Glomerular endothelial cell (primary cell): ENCODE measurements at regions not wholly inside any gene's neighbourhood (a gene's known extent, or its start where the extent isn't known, plus 50 kb on each side); places are given as distances from the start of the nearest gene placed in this dataset.
"Not testable (repeated sequence)": the region's sequence is repeated elsewhere in the genome, so short reads cannot be mapped to it uniquely, and the experiment has no call there.

ENCODE experiments used
- DNase-seq: peaks from one replicate; pipeline ENCODE4 v3.0.0-alpha.2; 2011; ENCODE audit warnings: low read depth, low spot score; ENCODE audit errors: extremely low read depth

DNA sequence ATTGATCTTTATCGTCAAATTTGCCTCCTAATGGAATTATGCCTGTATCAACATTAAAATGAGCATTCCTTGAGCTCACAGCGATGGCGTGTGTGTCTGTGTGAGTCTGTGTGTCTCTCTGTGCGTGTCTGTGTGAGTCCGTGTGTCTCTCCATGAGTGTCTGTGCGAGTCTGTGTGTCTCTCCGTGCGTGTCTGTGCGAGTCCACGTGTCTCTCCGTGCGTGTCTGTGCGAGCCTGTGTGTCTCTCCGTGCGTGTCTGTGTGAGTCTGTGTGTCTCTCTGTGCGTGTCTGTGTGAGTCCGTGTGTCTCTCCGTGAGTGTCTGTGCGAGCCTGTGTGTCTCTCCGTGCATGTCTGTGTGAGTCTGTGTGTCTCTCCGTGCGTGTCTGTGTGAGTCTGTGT is 326.5 kb upstream of the B3GAT1 start:
- DNase-seq, result no peak

- no peak for DNase-seq
Observed at GRCh38 chr11:134737563-134738510, 325.8 kb upstream of the B3GAT1 start.

- DNase-seq, result no peak
Observed at GRCh38 chr11:134736251-134736947, 324.4 kb upstream of the B3GAT1 start.

DNA sequence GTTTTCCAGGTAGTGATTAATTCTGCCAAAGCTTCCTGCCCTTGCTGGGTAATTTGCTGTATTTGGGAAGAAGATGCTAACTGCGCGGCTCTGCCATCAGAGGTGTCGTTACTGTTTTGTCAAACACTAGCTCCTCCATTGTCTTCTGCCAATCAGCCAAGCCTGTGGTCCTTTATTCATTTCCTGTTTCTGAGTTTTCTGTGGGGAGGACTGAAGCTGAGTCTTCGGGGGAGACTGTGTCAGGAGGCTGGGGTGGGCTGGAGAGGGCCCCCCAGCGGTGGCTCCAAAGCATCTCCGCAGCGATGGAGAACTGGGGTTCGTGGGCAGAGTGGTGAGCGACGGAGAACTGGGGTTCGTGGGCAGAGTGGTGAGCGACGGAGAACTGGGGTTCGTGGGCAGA is 322.9 kb upstream of the B3GAT1 start:
- no peak for DNase-seq

GRCh38 chr11:134734141-134734845 is 322.3 kb upstream of the B3GAT1 start:
- DNase-seq, result no peak

DNA sequence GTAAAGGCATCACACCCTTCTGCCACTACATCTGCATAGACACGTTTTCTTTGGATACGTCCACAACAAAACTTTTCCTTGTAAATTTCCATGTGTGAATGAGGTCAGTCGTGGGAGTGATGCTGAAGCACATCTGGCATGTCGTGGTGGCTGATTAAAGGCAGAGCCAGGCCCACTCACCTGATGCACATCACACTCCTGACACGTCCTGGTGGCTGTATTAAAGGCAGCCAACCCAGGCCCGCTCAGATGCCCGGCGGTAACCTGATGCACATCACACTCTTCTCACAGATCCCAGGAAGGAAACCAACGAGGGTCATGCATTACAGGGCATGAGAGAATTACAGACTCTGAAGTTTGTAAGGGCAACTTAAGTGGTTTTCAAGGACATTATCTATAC is 321.6 kb upstream of the B3GAT1 start:
- DNase-seq, result no peak

DNA sequence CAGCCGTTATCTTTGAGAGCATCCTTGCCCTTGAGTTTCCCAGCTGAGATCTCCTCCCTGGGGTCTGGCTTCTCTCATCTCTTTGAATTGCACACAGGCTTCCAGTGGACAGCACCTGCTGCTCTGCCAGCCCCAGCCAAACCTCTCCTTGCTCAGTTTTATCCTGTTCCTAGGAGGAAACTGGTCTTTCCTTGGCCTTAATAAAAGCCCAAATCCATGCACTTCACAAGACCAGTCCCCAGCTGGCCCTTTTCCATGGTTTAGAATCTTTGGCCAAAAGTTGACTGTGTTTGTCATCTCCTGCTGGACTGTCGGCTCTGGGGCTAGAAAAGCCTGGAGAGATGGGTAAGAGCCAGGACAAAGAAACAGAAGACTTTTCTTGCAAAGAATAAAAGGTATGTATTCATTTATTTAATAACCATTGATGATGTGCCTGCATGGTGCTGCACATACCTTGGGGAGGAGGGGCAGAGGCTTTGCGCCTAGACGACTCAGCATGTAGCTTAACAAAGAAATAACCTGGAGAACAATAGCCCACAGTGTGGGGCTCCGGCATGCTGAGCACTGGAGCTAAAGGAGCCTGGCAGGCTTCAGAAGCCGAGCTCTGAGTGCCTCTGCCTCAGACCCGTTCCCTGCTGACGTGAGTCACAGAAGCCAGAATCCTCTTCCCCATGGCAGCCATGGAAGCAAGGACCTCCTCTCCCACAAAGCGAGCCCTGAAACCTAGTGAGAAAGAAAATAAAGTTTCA is 319.3 kb upstream of the B3GAT1 start:
- no peak for DNase-seq

GRCh38 chr11:134730561-134731212 is 318.6 kb upstream of the B3GAT1 start:
- no peak for DNase-seq

DNA sequence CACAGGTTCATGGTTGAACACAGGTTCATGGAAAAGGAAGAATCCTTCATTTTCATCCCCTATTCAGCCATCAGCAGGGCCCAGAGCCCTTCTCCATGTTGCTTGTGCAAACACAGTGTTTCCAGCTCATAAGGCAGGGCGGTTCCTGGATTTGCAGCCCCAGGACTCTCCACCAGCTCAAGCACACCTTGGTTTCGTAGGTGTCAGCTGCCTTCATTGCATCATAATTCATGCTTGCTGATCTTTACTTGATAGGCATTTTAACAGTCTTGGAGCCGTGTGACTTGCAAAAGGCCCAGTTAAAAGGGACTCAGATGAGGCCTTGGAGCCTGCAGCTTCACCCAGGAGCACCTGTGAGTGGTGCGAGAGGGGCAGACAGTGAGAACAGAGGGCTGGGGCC is 318.1 kb upstream of the B3GAT1 start:
- DNase-seq, result no peak

- DNase-seq, result no peak
Observed at GRCh38 chr11:134728186-134728585, 316.1 kb upstream of the B3GAT1 start.

GRCh38 chr11:134727636-134728035 is 315.6 kb upstream of the B3GAT1 start:
- no peak for DNase-seq

- DNase-seq, result no peak
Observed at GRCh38 chr11:134727204-134727603, 315.2 kb upstream of the B3GAT1 start.

GRCh38 chr11:134725716-134726639 is 313.9 kb upstream of the B3GAT1 start:
- no peak for DNase-seq

DNA sequence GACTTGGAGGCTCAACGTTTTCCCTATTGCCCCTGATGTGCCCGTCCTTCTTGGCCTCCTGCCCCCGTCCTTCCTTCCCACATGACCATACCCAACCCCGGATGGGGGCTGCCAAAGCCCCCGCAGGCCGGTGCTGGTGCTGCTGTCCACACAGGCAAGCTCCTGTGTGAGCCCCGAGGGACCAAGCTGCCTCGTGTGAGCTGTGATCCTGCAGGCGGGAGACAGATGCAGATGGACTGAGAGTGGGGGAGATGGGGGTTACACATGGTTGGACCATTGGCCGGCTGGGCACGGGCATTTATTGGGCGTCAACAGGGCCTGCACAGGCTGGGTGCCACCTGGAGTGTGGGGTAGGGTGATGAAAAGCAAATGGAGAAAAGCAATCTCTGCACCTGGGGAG is 313.2 kb upstream of the B3GAT1 start:
- DNase-seq, result no peak

DNA sequence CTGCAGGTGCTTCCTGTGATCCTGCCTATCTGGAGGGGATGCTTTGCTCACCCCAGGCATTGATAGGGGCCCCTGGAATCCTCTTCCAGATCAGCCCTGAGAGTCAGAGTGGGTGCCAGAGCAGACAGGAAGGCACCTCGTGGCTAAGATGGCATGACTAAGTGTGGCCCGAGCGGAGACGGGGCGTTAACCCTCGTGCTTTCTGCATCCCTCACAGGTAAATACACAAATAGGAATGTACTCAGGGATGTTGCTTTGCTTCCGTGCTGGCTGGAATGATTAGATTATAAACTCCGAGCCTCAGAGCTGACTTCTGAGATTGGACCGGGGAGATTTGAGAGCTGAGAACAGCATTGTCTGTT is 312.7 kb upstream of the B3GAT1 start:
- no peak for DNase-seq

- DNase-seq, result no peak
Observed at GRCh38 chr11:134724106-134724778, 312.2 kb upstream of the B3GAT1 start.

DNA sequence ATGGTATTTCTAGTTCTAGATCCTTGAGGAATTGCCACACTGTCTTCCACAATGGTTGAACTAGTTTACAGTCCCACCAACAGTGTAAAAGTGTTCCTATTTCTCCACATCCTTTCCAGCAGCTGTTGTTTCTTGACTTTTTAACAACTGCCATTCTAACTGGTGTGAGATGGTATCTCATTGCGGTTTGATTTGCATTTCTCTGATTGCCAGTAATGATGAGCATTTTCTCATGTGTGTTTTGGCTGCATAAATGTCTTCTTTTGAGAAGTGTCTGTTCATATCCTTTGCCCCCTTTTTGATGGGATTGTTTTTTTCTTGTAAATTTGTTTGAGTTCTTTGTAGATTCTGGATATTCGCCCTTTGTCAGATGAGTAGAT is 308.6 kb upstream of the B3GAT1 start:
- not testable (repeated sequence) for DNase-seq

DNA sequence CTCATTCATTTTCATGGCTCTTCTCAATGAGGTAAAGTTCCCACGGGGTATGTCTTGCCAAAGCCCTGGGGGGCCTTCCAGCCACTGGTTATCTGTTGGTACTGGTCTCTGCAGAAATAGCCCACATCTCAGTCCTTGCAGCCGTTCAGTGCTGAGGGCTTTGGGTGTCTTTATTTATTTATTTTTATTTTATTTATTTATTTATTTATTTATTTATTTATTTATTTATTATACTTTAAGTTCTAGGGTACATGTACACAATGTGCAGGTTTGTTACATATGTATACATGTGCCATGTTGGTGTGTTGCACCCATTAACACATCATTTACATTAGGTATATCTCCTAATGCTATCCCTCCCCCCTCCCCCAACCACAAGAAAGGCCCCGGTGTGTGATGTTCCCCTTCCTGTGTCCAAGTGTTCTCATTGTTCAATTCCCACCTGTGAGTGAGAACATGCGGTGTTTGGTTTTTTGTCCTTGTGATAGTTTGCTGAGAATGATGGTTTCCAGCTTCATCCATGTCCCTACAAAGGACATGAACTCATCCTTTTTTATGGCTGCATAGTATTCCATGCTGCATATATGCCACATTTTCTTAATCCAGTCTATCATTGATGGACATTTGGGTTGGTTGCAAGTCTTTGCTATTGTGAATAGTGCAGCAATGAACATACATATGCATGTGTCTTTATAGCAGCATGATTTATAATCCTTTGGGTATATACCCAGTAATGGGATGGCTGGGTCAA is 308.1 kb upstream of the B3GAT1 start:
- not testable (repeated sequence) for DNase-seq
